ENCODE measurements at regions not wholly inside any gene's neighbourhood (a gene's known extent, or its start where the extent isn't known, plus 50 kb on each side); places are given as distances from the start of the nearest gene placed in this dataset.
A peak's percentile ranks its signal among the peaks of the same experiment; 100 is the strongest.
"Not testable (repeated sequence)": the region's sequence is repeated elsewhere in the genome, so short reads cannot be mapped to it uniquely, and the experiment has no call there.

DNA sequence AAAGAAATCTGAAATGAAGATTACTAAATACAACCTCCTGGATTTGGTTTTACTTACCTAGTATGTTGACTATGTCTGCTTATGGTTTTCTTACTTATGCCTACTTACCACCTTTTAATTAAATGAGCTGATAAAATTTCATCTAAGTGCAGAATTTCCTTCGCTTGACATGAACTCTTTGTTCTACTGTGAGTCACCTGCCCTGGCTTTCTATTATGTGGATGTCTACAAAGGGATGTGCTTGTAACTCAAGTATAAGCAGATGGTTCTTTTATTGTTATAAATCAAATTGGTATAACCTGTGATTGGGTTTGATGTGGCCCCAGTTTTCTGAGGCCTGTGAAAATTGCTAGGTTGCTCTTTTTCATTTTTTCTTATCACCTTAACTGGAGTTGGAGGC is 389.1 kb upstream of the ANKRD30A start:
- no peak overlapping the region for H3K27ac ChIP-seq (ENCODE audit: low read depth, low read length)

GRCh38 chr10:36734590-36734989 is 390.8 kb upstream of the ANKRD30A start:
- H3K9me3 ChIP-seq (ENCODE audit: control insufficient read depth, insufficient read depth, low read length); DNase-seq (ENCODE audit: low read depth, low spot score); CTCF ChIA-PET; H3K27me3 ChIP-seq (ENCODE audit: control insufficient read depth, insufficient read depth, low read length); H3K27ac ChIP-seq (ENCODE audit: low read depth, low read length); POLR2A ChIA-PET; H3K4me3 ChIP-seq (ENCODE audit: low read depth, low read length): not testable (repeated sequence)

More for the DNA sequence above, 389.1 kb upstream of the ANKRD30A start:
- TF ChIP-seq, protein P1, sequence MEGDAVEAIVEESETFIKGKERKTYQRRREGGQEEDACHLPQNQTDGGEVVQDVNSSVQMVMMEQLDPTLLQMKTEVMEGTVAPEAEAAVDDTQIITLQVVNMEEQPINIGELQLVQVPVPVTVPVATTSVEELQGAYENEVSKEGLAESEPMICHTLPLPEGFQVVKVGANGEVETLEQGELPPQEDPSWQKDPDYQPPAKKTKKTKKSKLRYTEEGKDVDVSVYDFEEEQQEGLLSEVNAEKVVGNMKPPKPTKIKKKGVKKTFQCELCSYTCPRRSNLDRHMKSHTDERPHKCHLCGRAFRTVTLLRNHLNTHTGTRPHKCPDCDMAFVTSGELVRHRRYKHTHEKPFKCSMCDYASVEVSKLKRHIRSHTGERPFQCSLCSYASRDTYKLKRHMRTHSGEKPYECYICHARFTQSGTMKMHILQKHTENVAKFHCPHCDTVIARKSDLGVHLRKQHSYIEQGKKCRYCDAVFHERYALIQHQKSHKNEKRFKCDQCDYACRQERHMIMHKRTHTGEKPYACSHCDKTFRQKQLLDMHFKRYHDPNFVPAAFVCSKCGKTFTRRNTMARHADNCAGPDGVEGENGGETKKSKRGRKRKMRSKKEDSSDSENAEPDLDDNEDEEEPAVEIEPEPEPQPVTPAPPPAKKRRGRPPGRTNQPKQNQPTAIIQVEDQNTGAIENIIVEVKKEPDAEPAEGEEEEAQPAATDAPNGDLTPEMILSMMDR (IDR thresholded peaks at IDR 0.05; ENCODE audit: low read depth, low read length), result no peak
- Histone ChIP-seq H3K4me3 (ENCODE audit: low read depth, low read length) (no peak overlapping the region), H3K27me3 (ENCODE audit: control insufficient read depth, insufficient read depth, low read length) (no peaks in the 10 kb centered on the region), H3K9me3 (ENCODE audit: control insufficient read depth, insufficient read depth, low read length) (peaks cover 6% of the 10 kb centered on the region; the same call in 1 of the 2 replicates)
- POLR2A ChIA-PET, result no interaction called here
- CTCF ChIA-PET, result no interaction called here
- DNase-seq (ENCODE audit: low read depth, low spot score), result no peak

GRCh38 chr10:36730316-36730715 is 395.1 kb upstream of the ANKRD30A start:
- POLR2A ChIA-PET, result no interaction called here
- Histone ChIP-seq H3K9me3 (ENCODE audit: control insufficient read depth, insufficient read depth, low read length) (peaks cover 7% of the 10 kb centered on the region; the same call in 1 of the 2 replicates), H3K27me3 (ENCODE audit: control insufficient read depth, insufficient read depth, low read length) (no peaks in the 10 kb centered on the region), H3K27ac (ENCODE audit: low read depth, low read length) (no peak overlapping the region), H3K4me3 (ENCODE audit: low read depth, low read length) (no peak overlapping the region)
- TF ChIP-seq, protein P1 (IDR thresholded peaks at IDR 0.05; ENCODE audit: low read depth, low read length), result no peak
- DNase-seq (ENCODE audit: low read depth, low spot score), result no peak
- CTCF ChIA-PET, result interaction anchor here (0.7 kb wide), 1 partner anchor 616 kb away, joined by 3 read pairs; no protein-coding TSS in a partner anchor

DNA sequence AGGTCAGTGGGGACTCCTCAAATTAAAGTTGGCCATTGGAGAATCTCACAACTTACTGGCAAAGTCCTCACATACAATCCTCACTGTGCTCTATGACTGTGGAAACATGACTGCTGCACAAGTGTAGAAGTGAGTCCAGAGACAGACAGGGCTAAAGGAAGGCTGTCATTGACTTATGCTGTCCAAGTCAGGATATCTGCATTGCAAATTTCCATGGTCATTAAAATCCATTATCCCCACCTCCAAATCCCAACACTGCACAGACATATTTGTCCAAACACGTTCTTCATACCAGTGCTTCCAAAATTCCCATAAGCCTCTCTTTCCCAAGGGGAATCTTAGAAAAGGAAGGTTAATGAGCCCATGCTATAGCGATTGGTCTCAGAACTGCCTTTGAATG is 396.8 kb upstream of the ANKRD30A start:
- no peak overlapping the region for H3K27ac ChIP-seq (ENCODE audit: low read depth, low read length)
- DNase-seq (ENCODE audit: low read depth, low spot score), result no peak
- no peak overlapping the region for H3K4me3 ChIP-seq (ENCODE audit: low read depth, low read length)
- TF ChIP-seq, protein P1 (IDR thresholded peaks at IDR 0.05; ENCODE audit: low read depth, low read length), result no peak
- CTCF ChIA-PET, result no interaction called here
- no peaks in the 10 kb centered on the region for H3K27me3 ChIP-seq (ENCODE audit: control insufficient read depth, insufficient read depth, low read length)
- H3K9me3 ChIP-seq (ENCODE audit: control insufficient read depth, insufficient read depth, low read length), result peaks cover 2% of the 10 kb centered on the region; the same call in 1 of the 2 replicates
- POLR2A ChIA-PET, result no interaction called here

DNA sequence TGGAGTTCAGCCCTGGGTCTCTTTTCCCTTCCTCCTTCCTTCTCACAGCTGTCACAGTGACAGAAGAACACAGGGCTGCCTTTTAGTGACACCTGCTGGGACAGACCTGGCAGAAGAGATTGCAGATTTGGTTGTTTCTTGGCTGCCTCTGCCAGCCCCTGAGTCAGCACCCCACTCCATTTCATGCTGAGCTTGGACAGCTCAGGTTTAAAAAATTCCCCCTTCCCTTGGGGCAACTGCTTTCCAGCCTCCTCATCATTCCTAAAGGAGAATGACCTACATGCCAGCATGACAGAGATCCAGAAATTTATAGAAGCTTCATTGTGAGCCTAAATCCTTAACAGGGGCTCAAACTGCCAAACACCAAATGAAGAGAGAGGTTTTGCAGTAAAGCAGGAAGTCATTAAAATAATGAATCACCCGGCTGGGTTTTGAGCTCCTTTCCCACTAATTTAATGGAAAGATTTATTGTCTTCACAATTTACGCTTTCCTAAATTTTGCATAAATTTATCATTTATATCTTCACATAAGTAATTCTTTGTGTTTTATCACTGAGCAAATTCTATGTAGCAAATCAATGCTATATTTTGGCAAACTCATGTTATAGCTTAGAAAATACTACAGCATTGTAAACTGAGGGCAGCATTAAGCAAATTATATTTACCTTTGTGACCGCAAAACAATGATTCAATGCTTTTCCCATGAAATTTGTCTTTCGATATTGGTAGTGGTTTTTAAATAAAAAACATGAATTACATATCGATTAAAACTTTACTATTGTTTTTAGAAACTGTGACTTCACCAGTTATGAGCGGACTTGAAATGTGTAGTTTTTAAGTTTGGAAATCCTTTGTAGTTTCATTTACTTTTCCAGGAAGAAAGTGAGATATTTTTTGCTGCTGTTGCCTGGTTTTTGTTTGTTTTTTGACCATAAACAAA is 399.5 kb upstream of the ANKRD30A start:
- CTCF ChIA-PET, result interaction anchor here (0.6 to 1.5 kb wide), 3 partner anchors 62 to 1113 kb away, joined by 3 to 6 read pairs (median 4); no protein-coding TSS in a partner anchor
- POLR2A ChIA-PET, result interaction anchor here (0.6 to 1.0 kb wide), 3 partner anchors 55 to 1310 kb away, joined by 3 to 4 read pairs (median 3); no protein-coding TSS in a partner anchor
- no peak overlapping the region for H3K4me3 ChIP-seq (ENCODE audit: low read depth, low read length)
- TF ChIP-seq, protein P1 (IDR thresholded peaks at IDR 0.05; ENCODE audit: low read depth, low read length), result peak; percentile 12; the same call in 1 of the 2 replicates
- no peaks in the 10 kb centered on the region; the same call in 1 of the 2 replicates for H3K9me3 ChIP-seq (ENCODE audit: control insufficient read depth, insufficient read depth, low read length)
- no peak overlapping the region for H3K27ac ChIP-seq (ENCODE audit: low read depth, low read length)
- no peaks in the 10 kb centered on the region for H3K27me3 ChIP-seq (ENCODE audit: control insufficient read depth, insufficient read depth, low read length)
- DNase-seq (ENCODE audit: low read depth, low spot score), result peak; percentile 45
